ENCODE measurements at regions not wholly inside any gene's neighbourhood (a gene's known extent, or its start where the extent isn't known, plus 50 kb on each side); places are given as distances from the start of the nearest gene placed in this dataset.

GRCh38 chr4:14362385-14362784, 639.9 kb upstream of the CPEB2 start:
- no peak overlapping the region for H3K23ac ChIP-seq (ENCODE audit: insufficient read length, low read depth, low read length)
- H4K20me1 ChIP-seq (ENCODE audit: control insufficient read depth, insufficient read depth, insufficient read length) = no peaks in the 10 kb centered on the region
- no peak overlapping the region for H4K8ac ChIP-seq (replicated peaks; ENCODE audit: insufficient read length, low read depth, low read length)
- H3T11ph ChIP-seq (ENCODE audit: low read length) = no peak overlapping the region
- no peak overlapping the region for H2BK20ac ChIP-seq (ENCODE audit: low read depth, low read length, poor library complexity, severe bottlenecking)
- no peak overlapping the region for H3K4me2 ChIP-seq (ENCODE audit: insufficient read depth, insufficient read length, low read length)
- Mint-ChIP-seq H3K4me1 (peaks cover 5 to 15% of the 10 kb centered on the region in 2 experiments), H3K27me3 (ENCODE audit: low read depth) (no peaks in the 10 kb centered on the region; the same call in none of the 2 replicates), H3K27ac (no peak overlapping the region), H3K9me3 (no peaks in the 10 kb centered on the region; a peak in 1 of 5 replicates), H3K4me3 (no peak overlapping the region), H3K36me3 (ENCODE audit: insufficient read depth in 1 of 3, low read depth in 3 of 3) (no peaks in the 10 kb centered on the region; a peak in 1 of 7 replicates)
- DNase-seq = no peak
- H3K27me3 ChIP-seq (ENCODE audit: insufficient read depth, low read length) = no peaks in the 10 kb centered on the region
- no peak overlapping the region for H3K9ac ChIP-seq (ENCODE audit: extremely low read depth, insufficient read length, low read length)
- H3K9me3 ChIP-seq (ENCODE audit: control insufficient read depth, low read depth, low read length) = no peaks in the 10 kb centered on the region
- no peak overlapping the region for H3K56ac ChIP-seq (ENCODE audit: insufficient read length, low read depth, low read length)
- H3K27ac ChIP-seq (ENCODE audit: insufficient read length, low read depth, low read length) = no peak overlapping the region
- TF ChIP-seq CTCF (conservative IDR thresholded peaks at IDR 0.05) = no peak
- H3K23me2 ChIP-seq (ENCODE audit: insufficient read length, low read depth, low read length, poor library complexity, severe bottlenecking) = no peaks in the 10 kb centered on the region
- H2BK5ac ChIP-seq (ENCODE audit: insufficient read length, low read length) = no peak overlapping the region
- H3K79me2 ChIP-seq (ENCODE audit: insufficient read depth, low read length) = no peaks in the 10 kb centered on the region
- no peak overlapping the region for H3K4ac ChIP-seq (ENCODE audit: low read depth, low read length)
- no peak overlapping the region for H2BK120ac ChIP-seq (ENCODE audit: low read depth, low read length, poor library complexity, severe bottlenecking)
- H2BK12ac ChIP-seq (ENCODE audit: insufficient read length, low read depth, low read length) = no peak overlapping the region
- no peak overlapping the region for H4K91ac ChIP-seq (ENCODE audit: insufficient read length, low read depth, low read length)
- H3K18ac ChIP-seq (ENCODE audit: insufficient read length, low read depth, low read length) = no peak overlapping the region
- no peaks in the 10 kb centered on the region; the same call in 1 of the 2 replicates for H3K4me1 ChIP-seq (ENCODE audit: insufficient read depth, low read length)
- H2BK15ac ChIP-seq (ENCODE audit: low read depth, low read length) = no peak overlapping the region
- H4K5ac ChIP-seq (ENCODE audit: insufficient read length, low read depth, low read length) = no peak overlapping the region
- H3K14ac ChIP-seq (ENCODE audit: insufficient read depth, low read length) = no peak overlapping the region
- H2AFZ ChIP-seq (ENCODE audit: low read length) = no peak overlapping the region
- H2AK5ac ChIP-seq (ENCODE audit: insufficient read length, low read length) = no peak overlapping the region
- H3K79me1 ChIP-seq (ENCODE audit: insufficient read depth, low read depth, low read length, poor library complexity, severe bottlenecking) = no peaks in the 10 kb centered on the region

All from H9 (cell line).